ENCODE measurements at regions not wholly inside any gene's neighbourhood (a gene's known extent, or its start where the extent isn't known, plus 50 kb on each side); places are given as distances from the start of the nearest gene placed in this dataset.

DNA sequence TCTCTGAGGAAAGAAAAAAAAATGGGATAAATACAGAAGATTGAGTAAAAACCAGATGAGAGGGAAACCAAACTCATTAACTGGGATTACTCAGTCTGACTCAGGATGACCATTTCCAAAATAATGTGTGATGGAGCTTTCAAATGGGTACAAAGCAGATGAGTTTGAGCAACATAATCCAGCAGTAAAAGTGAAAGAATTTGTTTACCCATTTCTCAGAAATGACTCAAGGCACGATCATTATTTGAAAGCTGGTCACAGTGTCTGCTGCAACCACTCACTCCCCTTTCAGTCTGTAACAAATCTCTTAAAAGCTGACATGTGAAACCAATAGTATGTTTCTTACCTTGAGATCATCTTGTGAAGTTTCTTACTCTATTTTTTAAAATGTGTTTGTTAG is 104.7 kb upstream of the KLF14 start:
- CTCF ChIA-PET, result interaction anchor here (0.7 kb wide), 1 partner anchor 36 kb away, joined by 3 read pairs; no protein-coding TSS in a partner anchor
- Histone ChIP-seq H3K9me3 (ENCODE audit: control insufficient read depth, insufficient read depth, low read depth, low read length) (no peaks in the 10 kb centered on the region), H3K27ac (ENCODE audit: extremely low read depth, low read depth, low read length) (no peak overlapping the region), H3K4me1 (ENCODE audit: control insufficient read depth, insufficient read depth, low read length) (no peaks in the 10 kb centered on the region), H3K36me3 (ENCODE audit: control insufficient read depth in 2 of 2, insufficient read depth in 1 of 2, low read length in 2 of 2) (no peaks in the 10 kb centered on the region), H3K4me3 (ENCODE audit: low read depth, low read length) (no peak overlapping the region)
- TF ChIP-seq GLIS2 (tag by site-specific recombination; IDR thresholded peaks at IDR 0.05) (no peak), ZNF670 (tag by site-specific recombination; IDR thresholded peaks at IDR 0.05; ENCODE audit: low read depth) (no peak), ZNF214 (tag by site-specific recombination; IDR thresholded peaks at IDR 0.05; ENCODE audit: borderline replicate concordance) (no peak), YY1 (tag by site-specific recombination; IDR thresholded peaks at IDR 0.05) (no peak)
- TF ChIP-seq, protein P1, sequence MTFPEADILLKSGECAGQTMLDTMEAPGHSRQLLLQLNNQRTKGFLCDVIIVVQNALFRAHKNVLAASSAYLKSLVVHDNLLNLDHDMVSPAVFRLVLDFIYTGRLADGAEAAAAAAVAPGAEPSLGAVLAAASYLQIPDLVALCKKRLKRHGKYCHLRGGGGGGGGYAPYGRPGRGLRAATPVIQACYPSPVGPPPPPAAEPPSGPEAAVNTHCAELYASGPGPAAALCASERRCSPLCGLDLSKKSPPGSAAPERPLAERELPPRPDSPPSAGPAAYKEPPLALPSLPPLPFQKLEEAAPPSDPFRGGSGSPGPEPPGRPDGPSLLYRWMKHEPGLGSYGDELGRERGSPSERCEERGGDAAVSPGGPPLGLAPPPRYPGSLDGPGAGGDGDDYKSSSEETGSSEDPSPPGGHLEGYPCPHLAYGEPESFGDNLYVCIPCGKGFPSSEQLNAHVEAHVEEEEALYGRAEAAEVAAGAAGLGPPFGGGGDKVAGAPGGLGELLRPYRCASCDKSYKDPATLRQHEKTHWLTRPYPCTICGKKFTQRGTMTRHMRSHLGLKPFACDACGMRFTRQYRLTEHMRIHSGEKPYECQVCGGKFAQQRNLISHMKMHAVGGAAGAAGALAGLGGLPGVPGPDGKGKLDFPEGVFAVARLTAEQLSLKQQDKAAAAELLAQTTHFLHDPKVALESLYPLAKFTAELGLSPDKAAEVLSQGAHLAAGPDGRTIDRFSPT (tag by site-specific recombination; IDR thresholded peaks at IDR 0.05), result no peak
- POLR2A ChIA-PET, result no interaction called here

DNA sequence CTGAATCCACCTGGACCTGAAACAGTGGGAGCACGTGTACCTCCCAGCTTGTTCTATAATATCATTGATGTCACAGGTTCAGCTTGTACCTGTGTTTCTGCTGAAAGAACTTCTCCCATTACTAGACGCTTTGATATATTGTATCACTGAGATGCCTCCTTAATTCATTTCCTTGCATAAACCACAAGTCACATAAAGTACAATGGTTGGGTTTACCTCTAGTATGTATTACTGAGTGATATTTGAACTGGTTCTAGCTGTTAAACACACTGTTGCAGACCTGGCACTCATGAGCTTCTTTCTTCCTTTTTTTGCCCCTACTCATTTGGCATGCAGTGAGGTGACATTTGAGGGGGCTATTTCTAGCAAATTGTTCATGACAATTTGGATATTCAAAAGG is 106.6 kb upstream of the KLF14 start:
- TF ChIP-seq ZNF184 (tag by site-specific recombination; IDR thresholded peaks at IDR 0.05) (no peak), ZXDB (tag by site-specific recombination; IDR thresholded peaks at IDR 0.05) (no peak), ZNF560 (tag by site-specific recombination; IDR thresholded peaks at IDR 0.05; ENCODE audit: borderline replicate concordance) (no peak), ZNF510 (tag by site-specific recombination; IDR thresholded peaks at IDR 0.05; ENCODE audit: insufficient replicate concordance) (no peak), ZNF768 (tag by site-specific recombination; IDR thresholded peaks at IDR 0.05) (no peak)
- Histone ChIP-seq H3K4me3 (ENCODE audit: low read depth, low read length) (no peak overlapping the region), H3K36me3 (ENCODE audit: control insufficient read depth in 2 of 2, insufficient read depth in 1 of 2, low read length in 2 of 2) (no peaks in the 10 kb centered on the region), H3K27ac (ENCODE audit: extremely low read depth, low read depth, low read length) (no peak overlapping the region), H3K4me1 (ENCODE audit: control insufficient read depth, insufficient read depth, low read length) (no peaks in the 10 kb centered on the region), H3K9me3 (ENCODE audit: control insufficient read depth, insufficient read depth, low read depth, low read length) (no peaks in the 10 kb centered on the region)
- ChIA-PET CTCF (interaction anchor here (0.5 to 1.2 kb wide), 2 partner anchors 10 to 83 kb away, joined by 3 to 6 read pairs; no protein-coding TSS in a partner anchor), POLR2A (no interaction called here)

DNA sequence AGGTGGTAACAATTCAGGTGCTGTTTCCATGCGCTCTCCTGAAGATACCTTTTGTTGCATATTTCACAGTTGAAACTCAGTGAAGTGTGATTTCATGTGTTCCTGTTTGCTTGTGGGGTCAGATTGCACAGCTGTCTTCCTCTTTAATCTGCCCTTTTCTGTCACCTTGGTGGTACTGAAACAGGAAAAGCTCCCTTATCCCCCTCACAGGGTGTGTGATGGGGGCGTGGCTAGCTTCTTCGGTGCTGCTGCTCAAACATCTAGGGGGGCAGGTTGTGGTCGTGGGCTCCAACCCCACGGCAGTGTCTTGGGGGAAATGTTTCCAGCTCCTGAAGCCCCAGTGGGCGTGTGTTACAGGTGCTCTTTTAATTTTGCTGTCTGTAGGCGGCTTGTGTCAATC is 107.4 kb upstream of the KLF14 start:
- H3K4me3 ChIP-seq (ENCODE audit: low read depth, low read length), result no peak overlapping the region
- no peaks in the 10 kb centered on the region for H3K9me3 ChIP-seq (ENCODE audit: control insufficient read depth, insufficient read depth, low read depth, low read length)
- ChIA-PET CTCF (interaction anchor here (0.8 kb wide), 1 partner anchor 12 kb away, joined by 3 read pairs; no protein-coding TSS in a partner anchor), POLR2A (no interaction called here)
- no peaks in the 10 kb centered on the region for H3K4me1 ChIP-seq (ENCODE audit: control insufficient read depth, insufficient read depth, low read length)
- no peaks in the 10 kb centered on the region for H3K36me3 ChIP-seq (ENCODE audit: control insufficient read depth in 2 of 2, insufficient read depth in 1 of 2, low read length in 2 of 2)
- no peak overlapping the region for H3K27ac ChIP-seq (ENCODE audit: extremely low read depth, low read depth, low read length)
- TF ChIP-seq ZNF701 (tag by site-specific recombination; IDR thresholded peaks at IDR 0.05) (no peak), ZNF202 (tag by site-specific recombination; IDR thresholded peaks at IDR 0.05; ENCODE audit: borderline replicate concordance) (no peak), ZNF791 (tag by site-specific recombination; IDR thresholded peaks at IDR 0.05) (no peak), ZNF174 (tag by site-specific recombination; IDR thresholded peaks at IDR 0.05) (no peak), OVOL3 (tag by site-specific recombination; IDR thresholded peaks at IDR 0.05) (no peak), ZNF585B (tag by site-specific recombination; IDR thresholded peaks at IDR 0.05) (no peak), ZSCAN23 (tag by site-specific recombination; IDR thresholded peaks at IDR 0.05) (no peak), ZBTB17 (tag by site-specific recombination; IDR thresholded peaks at IDR 0.05) (no peak), ZNF133 (tag by site-specific recombination; IDR thresholded peaks at IDR 0.05) (no peak), HOXC10 (CRISPR knock-in tag; IDR thresholded peaks at IDR 0.05) (no peak), ZBTB8A (tag by site-specific recombination; IDR thresholded peaks at IDR 0.05) (no peak)
- TF ChIP-seq, protein P2, sequence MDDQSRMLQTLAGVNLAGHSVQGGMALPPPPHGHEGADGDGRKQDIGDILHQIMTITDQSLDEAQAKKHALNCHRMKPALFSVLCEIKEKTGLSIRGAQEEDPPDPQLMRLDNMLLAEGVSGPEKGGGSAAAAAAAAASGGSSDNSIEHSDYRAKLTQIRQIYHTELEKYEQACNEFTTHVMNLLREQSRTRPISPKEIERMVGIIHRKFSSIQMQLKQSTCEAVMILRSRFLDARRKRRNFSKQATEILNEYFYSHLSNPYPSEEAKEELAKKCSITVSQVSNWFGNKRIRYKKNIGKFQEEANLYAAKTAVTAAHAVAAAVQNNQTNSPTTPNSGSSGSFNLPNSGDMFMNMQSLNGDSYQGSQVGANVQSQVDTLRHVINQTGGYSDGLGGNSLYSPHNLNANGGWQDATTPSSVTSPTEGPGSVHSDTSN (CRISPR knock-in tag; IDR thresholded peaks at IDR 0.05), result no peak
- TF ChIP-seq, protein P3, sequence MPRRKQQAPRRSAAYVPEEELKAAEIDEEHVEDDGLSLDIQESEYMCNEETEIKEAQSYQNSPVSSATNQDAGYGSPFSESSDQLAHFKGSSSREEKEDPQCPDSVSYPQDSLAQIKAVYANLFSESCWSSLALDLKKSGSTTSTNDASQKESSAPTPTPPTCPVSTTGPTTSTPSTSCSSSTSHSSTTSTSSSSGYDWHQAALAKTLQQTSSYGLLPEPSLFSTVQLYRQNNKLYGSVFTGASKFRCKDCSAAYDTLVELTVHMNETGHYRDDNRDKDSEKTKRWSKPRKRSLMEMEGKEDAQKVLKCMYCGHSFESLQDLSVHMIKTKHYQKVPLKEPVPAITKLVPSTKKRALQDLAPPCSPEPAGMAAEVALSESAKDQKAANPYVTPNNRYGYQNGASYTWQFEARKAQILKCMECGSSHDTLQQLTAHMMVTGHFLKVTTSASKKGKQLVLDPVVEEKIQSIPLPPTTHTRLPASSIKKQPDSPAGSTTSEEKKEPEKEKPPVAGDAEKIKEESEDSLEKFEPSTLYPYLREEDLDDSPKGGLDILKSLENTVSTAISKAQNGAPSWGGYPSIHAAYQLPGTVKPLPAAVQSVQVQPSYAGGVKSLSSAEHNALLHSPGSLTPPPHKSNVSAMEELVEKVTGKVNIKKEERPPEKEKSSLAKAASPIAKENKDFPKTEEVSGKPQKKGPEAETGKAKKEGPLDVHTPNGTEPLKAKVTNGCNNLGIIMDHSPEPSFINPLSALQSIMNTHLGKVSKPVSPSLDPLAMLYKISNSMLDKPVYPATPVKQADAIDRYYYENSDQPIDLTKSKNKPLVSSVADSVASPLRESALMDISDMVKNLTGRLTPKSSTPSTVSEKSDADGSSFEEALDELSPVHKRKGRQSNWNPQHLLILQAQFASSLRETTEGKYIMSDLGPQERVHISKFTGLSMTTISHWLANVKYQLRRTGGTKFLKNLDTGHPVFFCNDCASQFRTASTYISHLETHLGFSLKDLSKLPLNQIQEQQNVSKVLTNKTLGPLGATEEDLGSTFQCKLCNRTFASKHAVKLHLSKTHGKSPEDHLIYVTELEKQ (tag by site-specific recombination; IDR thresholded peaks at IDR 0.05; ENCODE audit: borderline replicate concordance), result no peak
- TF ChIP-seq, protein P4, sequence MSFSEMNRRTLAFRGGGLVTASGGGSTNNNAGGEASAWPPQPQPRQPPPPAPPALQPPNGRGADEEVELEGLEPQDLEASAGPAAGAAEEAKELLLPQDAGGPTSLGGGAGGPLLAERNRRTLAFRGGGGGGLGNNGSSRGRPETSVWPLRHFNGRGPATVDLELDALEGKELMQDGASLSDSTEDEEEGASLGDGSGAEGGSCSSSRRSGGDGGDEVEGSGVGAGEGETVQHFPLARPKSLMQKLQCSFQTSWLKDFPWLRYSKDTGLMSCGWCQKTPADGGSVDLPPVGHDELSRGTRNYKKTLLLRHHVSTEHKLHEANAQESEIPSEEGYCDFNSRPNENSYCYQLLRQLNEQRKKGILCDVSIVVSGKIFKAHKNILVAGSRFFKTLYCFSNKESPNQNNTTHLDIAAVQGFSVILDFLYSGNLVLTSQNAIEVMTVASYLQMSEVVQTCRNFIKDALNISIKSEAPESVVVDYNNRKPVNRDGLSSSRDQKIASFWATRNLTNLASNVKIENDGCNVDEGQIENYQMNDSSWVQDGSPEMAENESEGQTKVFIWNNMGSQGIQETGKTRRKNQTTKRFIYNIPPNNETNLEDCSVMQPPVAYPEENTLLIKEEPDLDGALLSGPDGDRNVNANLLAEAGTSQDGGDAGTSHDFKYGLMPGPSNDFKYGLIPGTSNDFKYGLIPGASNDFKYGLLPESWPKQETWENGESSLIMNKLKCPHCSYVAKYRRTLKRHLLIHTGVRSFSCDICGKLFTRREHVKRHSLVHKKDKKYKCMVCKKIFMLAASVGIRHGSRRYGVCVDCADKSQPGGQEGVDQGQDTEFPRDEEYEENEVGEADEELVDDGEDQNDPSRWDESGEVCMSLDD (tag by site-specific recombination; IDR thresholded peaks at IDR 0.05), result no peak

All from HEK293 (cell line).